ENCODE measurements at regions not wholly inside any gene's neighbourhood (a gene's known extent, or its start where the extent isn't known, plus 50 kb on each side); places are given as distances from the start of the nearest gene placed in this dataset.

- TF ChIP-seq ESRRA (IDR thresholded peaks at IDR 0.05; ENCODE audit: borderline replicate concordance, low read depth) = peak; percentile 73
- TF ChIP-seq MEIS2 (IDR thresholded peaks at IDR 0.05; ENCODE audit: partially characterized antibody) = no peak
- no peak for TF ChIP-seq DLX4 (CRISPR knock-in tag; IDR thresholded peaks at IDR 0.05)
- peak; percentile 64 for TF ChIP-seq RBM25 (IDR thresholded peaks at IDR 0.05; ENCODE audit: low read depth, low read length, severe bottlenecking)
- 0 out of 4 replicates have a peak, but pooled peaks of 1 of the 2 experiments have one; percentile 8 for TF ChIP-seq KDM1A (IDR thresholded peaks at IDR 0.05)
- no peak for TF ChIP-seq FOXA3 (CRISPR knock-in tag; conservative IDR thresholded peaks at IDR 0.05 in 1 of 2, IDR thresholded peaks at IDR 0.05 in 1 of 2)
- WGBS (ENCODE audit: insufficient coverage, low coverage, missing lambda C conversion rate) = 2% methylated on average over 3 of the region's 3 CpGs
- POLR2A ChIA-PET = no interaction called here
- Histone ChIP-seq H3K79me2 (ENCODE audit: control insufficient read depth, insufficient read depth, low read length) (no peaks in the 10 kb centered on the region), H3K27me3 (ENCODE audit: control insufficient read depth in 2 of 2, insufficient read depth in 2 of 2, low read length in 2 of 2) (peaks cover 0 to 20% of the 10 kb centered on the region in 2 experiments; a peak in 2 of 5 replicates), H3K9me3 (replicated peaks; ENCODE audit: control insufficient read depth, insufficient read depth, low read depth, low read length) (no peaks in the 10 kb centered on the region), H4K20me1 (replicated peaks; ENCODE audit: control insufficient read depth, insufficient read depth, low read length) (0 out of 2 replicates have a peak, but pooled peaks cover 3% of the 10 kb centered on the region), H3K36me3 (ENCODE audit: control insufficient read depth, insufficient read depth, low read length) (no peaks in the 10 kb centered on the region), H3K9ac (ENCODE audit: insufficient read depth in 1 of 2, low read depth in 2 of 2, low read length in 2 of 2) (no peak overlapping the region), H3K4me1 (replicated peaks in 1 of 2; ENCODE audit: control insufficient read depth in 2 of 2, insufficient read depth in 2 of 2, low read length in 2 of 2) (no peaks in the 10 kb centered on the region), H2AFZ (ENCODE audit: low read depth, low read length) (no peak overlapping the region), H3K4me2 (ENCODE audit: insufficient read depth, low read length) (no peak overlapping the region), H3K4me3 (no peak overlapping the region), H3K27ac (ENCODE audit: extremely low read depth, low read depth, low read length) (no peak overlapping the region), H3K9me1 (ENCODE audit: control insufficient read depth, insufficient read depth, low read length) (no peaks in the 10 kb centered on the region)
- DNase-seq (ENCODE audit: extremely low read depth in 1 of 4, low spot score in 3 of 4) = no peak
- no peak for ATAC-seq
- in situ Hi-C loops (cut with MboI) = no loop called here
- no TSS peak for BruUV-seq (replicated peaks)
- CTCF ChIA-PET (ENCODE audit: low intra/inter-chr PET ratio) = no interaction called here
- FAIRE-seq = no peak
- intact Hi-C loops (cut with micrococcal nuclease) = no loop called here
Observed at GRCh38 chr5:3542158-3542557, 53.5 kb upstream of the IRX1 start.

GRCh38 chr5:3538886-3539285, 56.7 kb upstream of the IRX1 start:
- POLR2A ChIA-PET = no interaction called here
- ATAC-seq = no peak
- CTCF ChIA-PET (ENCODE audit: low intra/inter-chr PET ratio) = no interaction called here
- H4K20me1 ChIP-seq (replicated peaks; ENCODE audit: control insufficient read depth, insufficient read depth, low read length) = 0 out of 2 replicates have a peak, but pooled peaks cover 3% of the 10 kb centered on the region
- BruUV-seq (replicated peaks) = no TSS peak
- in situ Hi-C loops (cut with MboI) (no loop called here), intact Hi-C loops (cut with micrococcal nuclease) (no loop called here)
- H3K9me3 ChIP-seq (replicated peaks; ENCODE audit: control insufficient read depth, insufficient read depth, low read depth, low read length) = no peaks in the 10 kb centered on the region
- H3K4me2 ChIP-seq (ENCODE audit: insufficient read depth, low read length) = no peak overlapping the region
- H3K4me3 ChIP-seq = no peak overlapping the region
- H3K27ac ChIP-seq (ENCODE audit: extremely low read depth, low read depth, low read length) = no peak overlapping the region
- 3% methylated on average over 8 of the region's 8 CpGs for WGBS (ENCODE audit: insufficient coverage, low coverage, missing lambda C conversion rate)
- H3K36me3 ChIP-seq (ENCODE audit: control insufficient read depth, insufficient read depth, low read length) = no peaks in the 10 kb centered on the region
- FAIRE-seq = no peak
- TF ChIP-seq POLR2A (conservative IDR thresholded peaks at IDR 0.05) (no peak), ESRRB (CRISPR knock-in tag; IDR thresholded peaks at IDR 0.05; ENCODE audit: borderline replicate concordance) (no peak), IRF1 (CRISPR knock-in tag; IDR thresholded peaks at IDR 0.05; ENCODE audit: borderline replicate concordance) (no peak), RAD21 (CRISPR knock-in tag; conservative IDR thresholded peaks at IDR 0.05 in 1 of 2, IDR thresholded peaks at IDR 0.05 in 1 of 2) (no peak), STAT6 (CRISPR knock-in tag; IDR thresholded peaks at IDR 0.05) (no peak), E2F3 (CRISPR knock-in tag; IDR thresholded peaks at IDR 0.05) (no peak)
- peaks cover 0 to 42% of the 10 kb centered on the region in 2 experiments; a peak in 2 of 5 replicates for H3K27me3 ChIP-seq (ENCODE audit: control insufficient read depth in 2 of 2, insufficient read depth in 2 of 2, low read length in 2 of 2)
- H3K79me2 ChIP-seq (ENCODE audit: control insufficient read depth, insufficient read depth, low read length) = no peaks in the 10 kb centered on the region
- H2AFZ ChIP-seq (ENCODE audit: low read depth, low read length) = no peak overlapping the region
- no peak overlapping the region for H3K9ac ChIP-seq (ENCODE audit: insufficient read depth in 1 of 2, low read depth in 2 of 2, low read length in 2 of 2)
- no peak for DNase-seq (ENCODE audit: extremely low read depth in 1 of 4, low spot score in 3 of 4)
- H3K9me1 ChIP-seq (ENCODE audit: control insufficient read depth, insufficient read depth, low read length) = no peaks in the 10 kb centered on the region
- H3K4me1 ChIP-seq (replicated peaks in 1 of 2; ENCODE audit: control insufficient read depth in 2 of 2, insufficient read depth in 2 of 2, low read length in 2 of 2) = peaks cover 2 to 13% of the 10 kb centered on the region in 2 experiments; a peak in 2 of 5 replicates
